DMS153 (cell line): ENCODE measurements at regions not wholly inside any gene's neighbourhood (a gene's known extent, or its start where the extent isn't known, plus 50 kb on each side); places are given as distances from the start of the nearest gene placed in this dataset.

Experiments
- DNase-seq: peaks from one replicate; lab custom pipeline; 2025; lab: John Stamatoyannopoulos, UW

DNA sequence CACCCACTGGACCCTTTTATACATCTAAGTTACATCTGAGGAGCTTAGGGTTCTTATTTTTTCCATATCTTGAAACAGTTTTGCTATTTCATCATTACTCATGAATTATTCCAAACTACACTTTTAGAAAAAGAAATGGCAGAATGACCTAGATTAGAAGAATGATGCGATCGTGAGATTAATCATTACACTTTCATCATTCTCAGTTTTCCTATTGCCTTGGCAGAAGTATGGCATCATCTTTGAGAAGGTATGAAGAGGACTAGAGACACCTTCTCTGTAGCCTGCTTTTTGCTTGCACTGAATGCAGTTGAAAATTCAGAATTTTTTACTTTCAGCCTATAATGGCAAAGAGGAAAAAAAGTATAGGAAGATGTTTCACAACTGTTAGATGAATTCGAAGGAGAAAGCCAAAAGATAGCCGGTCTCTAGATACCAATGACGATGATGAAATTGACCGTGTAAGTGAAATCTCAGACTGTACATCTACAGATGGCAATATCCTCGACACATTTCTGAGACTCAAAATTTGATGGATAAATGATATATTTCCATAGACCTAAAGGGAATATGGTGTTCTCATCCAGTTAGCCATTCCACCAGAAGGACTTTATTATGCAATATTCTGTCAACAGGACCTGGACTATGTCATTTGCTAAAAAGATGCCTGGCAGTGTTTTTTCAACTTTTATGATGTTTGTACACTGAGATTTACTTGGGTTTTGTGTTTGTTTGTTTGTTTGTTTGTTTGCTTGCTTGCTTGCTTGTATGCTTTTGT, 191.8 kb downstream of the TOMM20 start:
- DNase-seq: no peak

DNA sequence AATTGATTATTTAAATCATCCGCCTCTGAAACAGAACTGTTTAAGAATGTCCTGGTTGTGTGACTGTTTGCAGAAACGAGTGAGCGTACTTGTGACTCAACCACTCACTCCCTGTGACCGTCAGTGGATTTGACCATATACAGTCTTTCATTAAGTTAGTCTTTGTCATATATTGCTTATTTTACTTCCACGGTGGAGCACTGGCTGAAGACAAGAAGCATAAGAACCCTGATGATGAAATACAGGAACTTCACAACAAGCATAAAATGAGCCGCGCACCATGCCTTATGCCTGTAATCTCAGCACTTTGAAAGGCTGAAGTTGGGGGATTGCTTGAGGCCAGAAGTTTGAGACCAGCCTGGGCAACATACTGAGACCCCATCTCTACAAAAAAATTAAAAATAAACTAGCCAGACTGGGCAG, 194.0 kb downstream of the TOMM20 start:
- DNase-seq: no peak

DNA sequence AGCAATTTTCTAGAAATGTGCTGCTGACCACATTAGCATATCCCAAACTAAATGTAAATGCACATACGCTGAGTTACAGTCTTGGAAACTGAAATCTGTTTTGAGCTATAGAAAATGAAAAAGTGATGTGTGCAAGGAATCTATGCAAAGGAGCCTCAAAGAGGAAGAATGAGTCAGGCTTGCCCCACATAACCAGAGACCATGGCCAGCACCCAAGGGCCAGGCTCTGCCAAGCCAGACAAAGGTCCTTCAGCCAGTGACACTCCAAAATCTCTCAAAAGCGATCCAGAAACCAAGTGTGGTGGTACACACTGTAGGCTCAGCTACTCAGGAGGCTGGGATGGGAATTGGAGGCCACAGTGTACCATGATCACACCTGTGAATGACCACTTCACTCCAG, 195.2 kb downstream of the TOMM20 start:
- DNase-seq: no peak

DNA sequence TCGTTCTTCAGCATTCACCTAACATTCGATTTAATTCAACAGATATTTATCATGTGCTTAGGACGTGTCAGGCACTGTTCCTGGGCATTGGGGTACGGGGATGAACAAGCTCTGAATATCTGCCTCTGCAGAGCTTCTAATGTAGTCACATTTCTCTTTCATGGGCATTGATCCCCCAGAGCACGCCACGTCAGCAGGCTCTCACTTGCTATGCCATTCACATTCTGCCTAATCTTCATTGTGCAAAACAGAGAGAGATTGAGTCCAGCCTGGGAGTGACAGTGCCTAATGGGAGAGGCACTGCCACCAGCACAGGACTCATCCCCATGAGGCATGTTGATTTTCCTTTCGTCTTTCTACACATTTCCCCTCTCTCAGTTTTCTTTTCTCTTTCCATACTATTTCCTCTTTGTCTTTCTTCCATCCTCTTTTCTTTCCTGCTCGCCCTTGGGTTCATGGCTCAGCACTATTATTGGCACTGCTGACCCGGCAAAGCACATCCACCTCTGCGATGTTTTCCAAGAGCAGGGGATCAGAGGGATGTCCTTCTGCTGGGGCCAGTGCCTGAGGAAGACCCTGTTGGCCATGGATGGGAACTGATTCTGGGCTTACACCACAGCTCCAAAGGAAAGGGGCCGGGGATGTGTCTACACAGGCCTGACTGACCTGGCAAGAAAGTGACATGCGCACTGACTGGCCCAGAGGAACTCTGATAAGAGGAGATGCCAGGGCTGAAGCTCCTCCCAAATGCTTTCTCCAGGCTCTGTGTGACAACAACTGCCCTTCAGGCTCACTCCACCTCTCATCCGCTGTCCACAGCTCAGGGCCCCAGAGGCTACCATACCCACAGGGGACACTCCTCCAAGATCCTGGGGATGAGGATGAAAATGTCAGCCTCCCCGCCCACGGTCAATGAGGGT, 195.9 kb downstream of the TOMM20 start:
- no peak for DNase-seq

DNA sequence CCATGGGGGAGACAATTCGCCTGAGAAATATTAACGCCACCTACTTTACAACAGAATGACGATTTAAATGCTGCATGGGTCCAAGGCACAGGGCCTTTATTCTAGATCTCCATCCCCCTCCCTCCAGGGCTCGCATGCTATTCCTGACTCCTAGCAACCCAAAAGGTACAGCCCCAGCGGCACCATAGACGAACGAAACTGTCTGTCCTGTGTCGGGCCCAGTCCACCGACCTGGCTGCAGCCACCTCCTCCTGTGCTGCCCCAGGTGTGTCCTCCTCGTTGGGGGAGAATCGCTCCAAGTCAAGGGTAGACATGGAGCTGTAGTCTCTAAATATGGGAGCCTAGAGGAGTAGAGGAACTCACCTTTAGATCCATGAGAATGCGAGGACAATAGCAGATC, 196.5 kb downstream of the TOMM20 start:
- DNase-seq: no peak

DNA sequence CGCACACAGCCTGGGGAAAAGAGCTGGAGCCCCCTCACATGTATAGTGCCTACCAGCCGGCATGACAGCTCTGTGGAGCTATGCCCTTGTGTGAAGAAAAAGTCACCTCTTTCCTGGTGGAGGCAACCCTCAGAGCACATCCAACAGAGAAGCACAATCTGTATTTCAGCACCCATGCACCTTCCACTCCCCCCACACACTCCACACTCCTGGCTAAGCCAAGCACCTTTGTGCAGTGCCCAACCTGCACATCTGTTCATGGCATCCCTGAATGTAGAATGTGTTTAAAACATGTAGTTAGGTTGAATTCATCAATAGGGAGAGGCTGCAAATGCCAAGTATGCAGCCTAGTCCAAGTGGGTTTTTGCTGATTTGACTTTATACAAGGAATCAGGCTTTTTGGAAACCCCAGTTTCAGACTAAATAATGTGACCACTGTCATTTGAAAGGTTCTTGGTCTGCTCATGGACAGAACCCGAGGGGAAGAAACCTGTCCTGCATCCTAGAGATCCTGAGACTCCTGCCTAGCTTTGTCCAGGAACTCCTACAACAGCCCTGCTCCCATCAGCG, 197.1 kb downstream of the TOMM20 start:
- no peak for DNase-seq

DNA sequence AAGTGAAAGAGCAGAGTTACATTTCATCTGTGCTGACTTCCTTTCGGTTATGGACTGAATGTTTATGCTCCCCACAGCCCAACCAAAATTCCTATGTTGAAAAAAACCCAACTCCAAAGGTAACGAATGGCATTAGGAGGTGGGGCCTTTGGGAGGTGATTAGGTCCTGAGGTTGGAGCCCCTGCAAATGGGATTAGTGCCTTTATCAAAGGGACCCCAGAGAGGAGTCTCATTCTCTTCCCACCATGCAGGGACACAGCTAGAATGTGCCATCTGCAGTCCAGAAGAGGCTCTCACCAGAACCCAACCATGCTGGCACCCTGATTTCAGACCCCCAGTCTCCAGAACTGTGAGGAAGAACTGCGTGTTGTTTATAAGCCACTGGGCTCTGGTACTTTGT, 199.3 kb downstream of the TOMM20 start:
- no peak for DNase-seq

DNA sequence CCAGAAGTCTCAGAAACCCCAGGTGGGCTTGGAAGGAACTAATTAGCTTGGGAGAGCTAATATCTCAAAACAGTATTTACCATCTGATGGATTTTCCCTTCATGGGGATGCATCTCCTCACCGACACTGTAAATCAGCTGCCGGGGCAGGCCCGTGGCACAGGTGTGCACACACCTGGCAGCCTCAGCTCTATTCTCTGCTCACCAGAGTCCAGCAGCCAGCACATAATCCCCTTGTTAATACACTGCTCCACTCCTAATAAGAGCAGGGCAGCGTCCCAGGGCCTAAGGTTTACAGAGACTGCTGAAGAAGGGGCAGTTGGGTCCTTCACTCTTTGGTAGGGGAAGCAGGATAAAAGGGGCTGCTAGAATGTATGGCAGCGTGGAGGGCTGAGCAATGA, 200.0 kb downstream of the TOMM20 start:
- no peak for DNase-seq

DNA sequence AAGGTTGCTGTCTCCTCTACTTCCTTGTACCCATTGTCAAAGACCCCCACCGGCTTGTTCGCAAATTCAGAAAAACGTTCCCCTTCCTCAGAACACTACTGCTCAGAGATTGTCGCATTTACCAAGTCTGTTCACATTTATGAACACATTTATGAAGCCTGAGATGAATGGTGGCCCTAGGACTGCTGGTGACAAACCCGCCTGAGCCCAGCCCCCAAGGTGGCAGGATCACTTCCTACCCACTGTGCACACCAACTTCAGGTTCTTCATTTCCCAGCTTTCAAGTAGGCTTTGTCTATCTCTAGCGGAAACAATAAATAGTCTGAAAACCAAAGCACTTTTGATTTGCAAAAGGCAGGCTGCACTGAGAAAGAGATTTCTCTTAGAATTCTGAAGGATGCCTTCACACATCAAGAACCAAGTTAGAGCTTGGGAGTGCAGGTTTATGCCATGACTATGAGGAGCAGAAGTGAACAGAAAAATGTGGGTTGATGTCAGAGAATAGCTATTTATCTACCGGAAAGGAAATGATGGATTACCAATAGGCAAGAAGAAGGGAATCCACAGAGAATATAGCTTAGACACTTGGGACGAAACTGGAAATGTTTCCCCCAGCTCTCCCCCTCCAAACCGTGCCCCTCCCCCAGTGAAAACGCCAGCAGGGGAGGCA, 200.5 kb downstream of the TOMM20 start:
- DNase-seq: no peak

DNA sequence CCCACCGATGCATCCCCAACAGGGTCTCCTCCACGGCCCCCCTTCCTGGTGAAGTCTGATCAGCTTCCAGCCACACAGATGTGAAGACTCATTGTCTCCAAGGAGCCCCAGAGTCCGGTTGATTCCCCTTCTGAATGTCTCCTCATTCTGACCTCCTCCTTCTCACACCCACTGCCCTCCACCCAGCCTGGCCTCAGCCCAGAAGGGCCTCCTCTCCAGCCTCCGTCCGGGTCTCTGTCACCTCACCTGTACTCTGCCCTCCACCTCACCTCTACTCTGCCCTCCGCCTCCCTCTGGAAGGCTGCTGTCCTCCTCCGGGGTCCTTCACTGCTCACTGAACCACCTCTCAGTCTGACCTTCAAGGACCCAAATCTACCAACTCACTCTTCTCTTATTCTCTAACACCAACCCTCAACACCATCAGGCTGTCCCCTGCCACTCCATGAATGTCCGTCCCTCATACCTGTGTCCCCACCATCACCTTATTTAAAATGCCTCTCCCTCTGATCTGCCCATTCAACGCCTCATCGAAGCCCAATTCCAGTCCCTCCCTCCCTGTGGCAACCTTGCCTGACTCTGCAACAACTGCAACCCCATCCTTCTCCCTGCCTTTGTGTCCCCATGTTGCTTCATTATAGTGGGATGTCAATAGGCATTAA, 201.2 kb downstream of the TOMM20 start:
- DNase-seq: no peak

DNA sequence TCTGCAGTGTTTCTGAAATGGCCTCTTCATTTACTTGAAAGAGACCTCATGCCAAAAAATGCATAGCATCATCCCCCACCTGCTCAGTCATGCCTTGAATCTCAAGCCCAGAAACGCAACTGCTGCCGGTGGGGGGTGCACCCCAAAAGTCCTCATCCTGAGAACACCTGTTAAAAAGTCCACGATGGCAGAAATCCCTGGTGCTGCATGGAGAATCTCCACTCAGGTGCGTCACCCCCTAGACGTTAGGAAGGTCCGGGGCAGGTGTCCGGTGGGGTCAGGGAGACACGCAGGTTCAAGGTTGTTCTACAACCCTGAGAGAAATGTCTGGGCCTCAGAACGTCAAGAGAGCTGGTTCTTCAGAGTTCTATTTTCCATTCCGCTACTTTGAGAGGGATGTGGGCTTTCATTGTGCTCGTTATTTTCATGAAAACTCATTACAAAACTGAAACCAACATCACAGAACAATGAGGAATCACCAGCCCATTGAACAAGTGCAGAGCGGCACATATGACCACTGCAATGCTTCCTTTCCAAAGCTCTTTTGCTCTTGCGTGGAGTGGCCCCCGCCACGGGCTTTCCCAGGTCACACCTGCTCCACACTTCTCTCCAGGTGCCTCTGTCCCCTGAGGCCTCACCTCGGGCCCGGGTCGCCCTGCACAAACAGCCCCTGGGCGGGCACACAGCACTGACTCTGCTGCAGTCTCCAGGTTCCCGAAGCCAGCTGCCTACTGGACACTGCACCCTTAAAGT, 201.9 kb downstream of the TOMM20 start:
- no peak for DNase-seq

DNA sequence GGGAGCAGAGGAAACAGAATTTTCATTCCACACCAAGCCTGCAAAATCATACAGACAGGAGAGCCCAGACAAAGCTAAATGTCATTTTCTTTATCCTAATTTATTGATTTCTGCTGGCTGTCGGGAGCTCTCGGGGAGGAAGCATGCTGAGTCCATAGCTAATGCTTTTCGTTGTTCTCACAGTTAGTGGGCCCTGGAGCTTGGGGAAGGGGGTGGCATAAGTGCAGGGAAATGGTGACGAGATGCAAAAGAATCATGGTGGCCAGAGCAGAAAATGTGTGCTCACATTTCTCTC, 202.4 kb downstream of the TOMM20 start:
- no peak for DNase-seq

DNA sequence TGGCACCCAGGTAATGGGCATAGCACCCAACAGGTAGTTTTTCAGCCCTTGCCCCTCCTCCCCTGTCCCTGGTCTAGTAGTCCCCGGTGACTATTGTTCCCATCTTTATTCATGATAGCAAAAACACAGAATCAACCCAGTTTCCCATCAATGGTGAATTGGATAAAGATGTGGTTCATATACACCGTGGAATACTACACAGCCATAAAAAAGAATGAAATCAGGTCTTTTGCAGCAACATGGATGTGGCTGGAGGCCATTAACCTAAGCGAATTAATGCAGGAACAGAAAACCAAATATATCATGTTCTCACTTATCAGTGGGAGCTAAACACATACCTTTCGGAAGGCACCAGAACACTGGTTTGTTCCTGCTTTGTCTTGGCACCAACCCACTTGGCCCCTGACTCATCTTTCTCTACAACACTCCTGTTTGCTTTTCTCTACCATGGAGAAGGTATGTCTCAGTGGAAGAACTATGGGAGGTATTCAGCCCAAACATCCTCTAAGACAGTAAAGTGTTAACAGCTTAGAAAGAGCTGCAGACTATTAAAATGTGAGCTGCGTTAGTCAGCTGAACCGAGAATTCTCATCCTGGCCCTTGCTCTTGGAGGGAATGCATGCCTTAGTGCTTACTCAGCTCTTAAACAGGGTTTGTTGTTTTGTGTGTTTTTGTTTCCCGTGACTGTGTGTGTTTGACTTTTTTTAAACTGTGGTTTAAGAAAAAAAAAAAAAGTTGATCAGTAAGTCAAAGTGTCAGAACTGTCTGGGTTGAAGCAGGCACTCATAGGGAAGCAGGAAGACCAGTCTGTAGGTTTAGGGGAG, 203.0 kb downstream of the TOMM20 start:
- no peak for DNase-seq

DNA sequence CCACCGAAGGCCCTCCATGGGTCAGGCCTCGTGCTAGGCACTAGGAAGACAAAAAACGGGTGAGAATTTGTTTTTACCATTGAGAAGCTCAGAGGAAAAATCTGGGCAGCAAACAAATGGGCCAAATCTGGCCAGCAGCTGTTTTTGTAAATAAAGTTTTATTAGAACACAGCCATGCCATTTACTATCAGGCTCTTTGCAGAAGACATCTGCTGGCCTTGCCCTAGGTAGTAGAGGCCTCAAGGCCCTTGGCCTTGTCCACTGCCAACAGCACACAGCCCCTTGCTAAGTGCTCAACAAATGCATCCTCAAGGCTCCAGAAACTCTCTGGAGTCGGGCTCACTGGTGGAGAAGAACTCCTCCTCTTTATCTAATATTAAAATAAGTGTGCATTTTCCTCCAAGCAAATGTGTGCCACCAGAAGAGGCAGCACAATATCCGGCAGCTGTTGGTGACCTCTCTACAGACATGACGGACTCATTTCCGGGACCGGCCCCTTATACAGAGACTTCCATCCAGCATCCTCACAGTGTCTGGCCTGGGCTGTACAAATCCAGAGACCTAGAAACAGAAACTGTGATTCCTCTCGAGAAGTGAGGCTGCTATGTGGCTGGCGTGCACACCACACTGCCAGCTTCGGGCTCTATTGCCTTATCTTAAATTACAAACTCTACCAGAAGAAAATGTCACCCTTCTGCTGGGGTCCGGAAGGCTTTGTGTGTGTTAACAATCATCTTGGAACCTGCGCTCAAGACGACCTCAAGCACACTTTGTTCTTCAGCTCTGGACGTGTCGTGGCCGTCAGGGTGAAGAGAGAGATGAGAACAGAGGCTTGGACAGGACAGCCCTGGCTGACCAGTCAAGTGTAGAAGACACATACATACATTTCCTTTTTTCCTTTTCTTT, 203.9 kb downstream of the TOMM20 start:
- DNase-seq: no peak

DNA sequence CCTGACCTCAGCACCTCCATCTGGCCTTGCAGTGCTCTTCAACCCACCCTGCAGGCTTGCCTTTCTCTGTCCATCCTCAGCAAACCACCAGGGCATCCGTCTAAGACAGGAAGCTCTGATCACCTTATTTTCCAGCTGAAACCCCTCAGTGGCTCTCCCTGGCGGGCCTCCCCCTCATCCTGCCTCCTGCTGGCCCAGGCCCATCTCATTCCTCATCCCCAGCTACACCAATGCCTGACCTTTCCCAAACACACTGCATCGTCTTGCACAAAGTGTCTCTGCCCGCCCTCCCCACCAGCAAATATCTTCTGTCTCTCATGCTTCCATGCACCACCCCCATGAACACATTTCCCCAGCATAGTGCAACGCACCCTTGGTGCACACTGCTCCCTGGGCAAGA, 205.0 kb downstream of the TOMM20 start:
- DNase-seq: no peak

DNA sequence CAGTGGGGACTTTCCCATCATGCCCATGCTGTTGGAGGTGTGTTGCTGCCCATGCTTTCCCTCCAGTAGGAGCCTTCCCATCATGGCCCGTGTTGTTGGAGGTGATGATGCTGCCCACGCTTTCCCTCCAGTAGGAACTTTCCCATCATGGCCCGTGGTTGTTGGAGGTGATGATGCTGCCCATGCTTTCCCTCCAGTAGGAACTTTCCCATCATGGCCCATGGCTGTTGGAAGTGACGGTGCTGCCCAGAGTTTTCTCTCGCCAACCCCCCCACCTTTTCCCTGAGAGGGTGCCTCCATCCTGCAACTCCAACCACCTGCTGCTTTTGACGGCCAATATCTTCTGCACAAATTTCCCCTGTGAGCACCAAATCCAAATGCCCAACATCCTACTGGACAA, 205.7 kb downstream of the TOMM20 start:
- DNase-seq: no peak

DNA sequence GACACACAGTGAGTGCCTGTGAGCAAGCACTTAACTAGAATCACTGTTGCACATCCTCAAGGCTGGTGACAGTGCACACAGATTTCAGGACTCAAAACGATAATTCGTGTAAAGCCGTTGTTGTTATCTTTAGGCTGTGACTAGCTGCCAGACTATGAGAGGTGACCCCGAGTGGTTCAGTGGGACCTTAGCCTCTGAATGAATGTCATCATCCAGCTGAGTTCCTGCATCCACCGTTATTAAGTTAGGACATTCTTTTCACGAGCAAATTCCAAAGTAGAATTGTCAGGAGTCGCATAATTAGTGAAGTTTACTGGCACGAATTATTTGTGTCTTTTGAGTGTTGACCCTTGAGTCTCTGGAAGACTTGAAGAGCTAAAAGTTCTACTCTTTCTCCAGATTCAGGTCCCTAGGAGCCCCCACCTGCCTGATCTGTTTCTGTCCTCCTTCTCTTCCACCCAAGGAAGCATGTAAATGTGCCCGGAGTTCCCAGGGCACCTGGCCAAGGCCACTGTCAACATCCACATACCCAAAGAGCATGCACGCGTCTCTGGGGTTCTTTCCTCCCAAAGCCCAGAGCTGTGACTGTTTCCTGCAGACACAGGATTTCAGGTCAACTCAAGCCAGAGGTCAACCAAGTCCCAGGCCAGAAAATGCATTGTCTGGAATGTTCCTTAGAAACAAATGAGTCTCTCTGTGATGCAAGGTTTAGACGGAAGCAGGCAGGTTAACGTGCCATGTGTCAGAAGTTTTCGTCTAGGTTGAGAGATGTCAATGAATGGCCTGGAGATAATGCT, 207.2 kb downstream of the TOMM20 start:
- no peak for DNase-seq

DNA sequence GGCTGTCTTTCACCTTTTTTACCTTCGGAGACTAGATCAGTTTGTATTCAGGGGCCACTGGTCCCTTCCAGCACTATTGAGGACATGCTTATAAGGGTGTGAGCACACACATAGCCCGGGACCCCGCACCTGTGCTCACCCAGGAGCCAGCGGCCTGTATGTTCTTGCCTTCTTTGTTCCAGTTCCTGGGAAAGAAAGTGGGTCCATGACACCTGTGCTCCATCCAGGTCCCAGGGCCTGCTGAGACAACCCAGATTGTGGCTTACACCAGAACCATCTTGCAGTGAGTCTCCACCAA, 207.8 kb downstream of the TOMM20 start:
- DNase-seq: no peak
